SK-N-SH (cell line): ENCODE measurements at regions not wholly inside any gene's neighbourhood (a gene's known extent, or its start where the extent isn't known, plus 50 kb on each side); places are given as distances from the start of the nearest gene placed in this dataset.

Experiments
- CTCF ChIA-PET: fragments of 300-600, 350-600 bp; formaldehyde crosslinking; extraction: SDS; loops from one replicate; lab custom pipeline; 2021; lab: Yijun Ruan, JAX
- POLR2A ChIA-PET: fragments of 350-600 bp; sonication (Branson Sonifier 250); formaldehyde crosslinking; extraction: SDS; loops from one replicate; lab custom pipeline; 2020; ENCODE audit warnings: antibody characterized with exemption, inconsistent platforms; lab: Yijun Ruan, JAX
- DNase-seq: peaks from one replicate; pipeline ENCODE4 v3.0.0; 2012
- H2AFZ ChIP-seq: fragments of 200-600 bp; sonication (generic); 2 replicates; pipeline ENCODE4 v1.8.1; 2016; ENCODE audit warnings: antibody characterized with exemption, mild to moderate bottlenecking, low read depth
- H3F3A ChIP-seq: fragments of 200-600 bp; sonication (generic); replicated peaks from 2 replicates; pipeline ENCODE3; 2016; ENCODE audit warnings: antibody characterized with exemption, mild to moderate bottlenecking; ENCODE audit not compliant: insufficient read depth
- H3K27ac ChIP-seq, 2 experiments: fragments of 200-500 bp in 1 of 2; fragments of 200-600 bp in 1 of 2; sonication (Bioruptor generic) in 1 of 2; sonication (generic), shearing (Covaris generic) in 1 of 2; 2 replicates each; pipeline versions ENCODE4 v1.5.1 to v1.6.1; 2014 to 2016; ENCODE audit warnings: low read depth in 2 of 2, inconsistent platforms in 1 of 2, low read length in 1 of 2, mild to moderate bottlenecking in 1 of 2, mixed read lengths in 1 of 2
- H3K27me3 ChIP-seq: fragments of 200-600 bp; sonication (generic), shearing (Covaris generic); 2 replicates; pipeline ENCODE4 v1.6.1; 2016; ENCODE audit warnings: mixed run types; ENCODE audit not compliant: insufficient read depth
- H3K36me3 ChIP-seq, 2 experiments: fragments of 200-500 bp in 1 of 2; fragments of 200-600 bp in 1 of 2; sonication (Bioruptor generic) in 1 of 2; sonication (generic) in 1 of 2; replicated peaks in 1 of 2; 2 replicates each; pipeline versions ENCODE3 to v1.5.1; 2014 to 2016; ENCODE audit warnings: low read length in 1 of 2, mild to moderate bottlenecking in 1 of 2; ENCODE audit not compliant: insufficient read depth in 2 of 2, control insufficient read depth in 1 of 2
- H3K4me1 ChIP-seq, 2 experiments: fragments of 200-500 bp in 1 of 2; fragments of 200-600 bp in 1 of 2; sonication (Bioruptor generic) in 1 of 2; sonication (generic), shearing (Covaris generic) in 1 of 2; 2 replicates each; pipeline versions ENCODE4 v1.5.1 to v1.6.1; 2014 to 2016; ENCODE audit warnings: low read depth in 1 of 2, low read length in 1 of 2, mixed run types in 1 of 2; ENCODE audit not compliant: insufficient read depth in 2 of 2, control insufficient read depth in 1 of 2
- H3K4me2 ChIP-seq: fragments of 200-600 bp; sonication (generic), shearing (Covaris generic); 2 replicates; pipeline ENCODE4 v1.6.1; 2017; ENCODE audit warnings: mixed run types
- H3K4me3 ChIP-seq, 2 experiments: fragments of 200-500 bp in 1 of 2; fragments of 200-600 bp in 1 of 2; sonication (Bioruptor generic) in 1 of 2; sonication (generic), shearing (Covaris generic) in 1 of 2; 2 replicates each; pipeline versions ENCODE4 v1.5.1 to v1.8.1; 2014 to 2016; ENCODE audit warnings: low read depth in 2 of 2, inconsistent platforms in 1 of 2, low read length in 1 of 2, mild to moderate bottlenecking in 1 of 2, mixed read lengths in 1 of 2, moderate library complexity in 1 of 2
- H3K79me2 ChIP-seq: fragments of 200-600 bp; sonication (generic); 2 replicates; pipeline ENCODE4 v1.8.1; 2017; ENCODE audit warnings: mild to moderate bottlenecking; ENCODE audit not compliant: insufficient read depth
- H3K9ac ChIP-seq: fragments of 200-600 bp; sonication (generic); 2 replicates; pipeline ENCODE4 v1.6.1; 2017; ENCODE audit warnings: mixed run types
- H3K9me2 ChIP-seq: fragments of 200-600 bp; sonication (generic); 2 replicates; pipeline ENCODE4 v1.6.1; 2017; ENCODE audit warnings: mixed run types
- H3K9me3 ChIP-seq: fragments of 200-600 bp; sonication (generic); 2 replicates; pipeline ENCODE4 v1.6.1; 2017; ENCODE audit warnings: mixed run types, mild to moderate bottlenecking, moderate library complexity
- H4K20me1 ChIP-seq: fragments of 200-600 bp; sonication (generic); 2 replicates; pipeline ENCODE4 v1.6.1; 2017; ENCODE audit warnings: mild to moderate bottlenecking, mixed run types; ENCODE audit not compliant: insufficient read depth
- FOSL2 ChIP-seq: IDR thresholded peaks from 2 replicates; pipeline ENCODE4 v1.4.0; 2012; ENCODE audit warnings: low read depth, mild to moderate bottlenecking, moderate library complexity, borderline replicate concordance
- FOXJ3 ChIP-seq: sonication (generic); formaldehyde crosslinking; IDR thresholded peaks from 2 replicates; pipeline ENCODE4 v1.5.1; 2020; ENCODE audit warnings: mild to moderate bottlenecking, missing genetic modification reagents
- JUND ChIP-seq: IDR thresholded peaks from 2 replicates; pipeline ENCODE4 v1.4.0; 2012
- MAX ChIP-seq: IDR thresholded peaks from 2 replicates; pipeline ENCODE4 v1.4.0; 2012; ENCODE audit warnings: low read depth
- MEF2A ChIP-seq: IDR thresholded peaks from 2 replicates; pipeline ENCODE4 v1.4.0; 2012; ENCODE audit warnings: low read depth, borderline replicate concordance
- NRF1 ChIP-seq: IDR thresholded peaks from 2 replicates; pipeline ENCODE4 v1.6.1; 2012; ENCODE audit warnings: low read depth, mild to moderate bottlenecking, low read length
- PBX3 ChIP-seq: IDR thresholded peaks from 2 replicates; pipeline ENCODE4; 2012
- POLR2AphosphoS5 ChIP-seq: IDR thresholded peaks from 2 replicates; pipeline ENCODE4 v1.6.1; 2012; ENCODE audit warnings: low read depth, low read length
- REST ChIP-seq: IDR thresholded peaks from 2 replicates; pipeline ENCODE4 v1.6.1; 2012; ENCODE audit warnings: mild to moderate bottlenecking, low read depth, low read length, moderate library complexity
- RFX5 ChIP-seq: IDR thresholded peaks from 2 replicates; pipeline ENCODE4 v1.6.1; 2012; ENCODE audit warnings: mild to moderate bottlenecking, improper control_type of control experiment, low read length
- SIN3A ChIP-seq: IDR thresholded peaks from 2 replicates; pipeline ENCODE4 v1.6.1; 2012; ENCODE audit warnings: low read depth, mild to moderate bottlenecking, low read length, moderate library complexity, borderline replicate concordance
- ZBTB33 ChIP-seq: IDR thresholded peaks from 2 replicates; pipeline ENCODE4 v1.4.0; 2012; ENCODE audit warnings: low read depth, borderline replicate concordance
- WGBS: methylation state at CpG from one replicate; pipeline ENCODE4 v1.1.6; 2017; ENCODE audit warnings: low lambda C conversion rate; 5-methylcytosine and 5-hydroxymethylcytosine counted together

GRCh38 chr18:71994273-71994672, 549.9 kb downstream of the CBLN2 start:
- Histone ChIP-seq H3K9ac (no peak overlapping the region), H3K4me2 (no peak overlapping the region), H3K27ac (no peak overlapping the region), H3K9me2 (no peaks in the 10 kb centered on the region; the same call in 1 of the 2 replicates), H3K9me3 (no peaks in the 10 kb centered on the region), H3K36me3 (no peaks in the 10 kb centered on the region), H3K79me2 (no peaks in the 10 kb centered on the region), H3K4me1 (peaks cover 0 to 4% of the 10 kb centered on the region in 2 experiments; a peak in 1 of 4 replicates), H3K27me3 (no peaks in the 10 kb centered on the region), H3F3A (no peaks in the 10 kb centered on the region), H2AFZ (no peak overlapping the region)
- POLR2A ChIA-PET, result no interaction called here
- CTCF ChIA-PET, result no interaction called here
- TF ChIP-seq REST (no peak), ZBTB33 (no peak), SIN3A (no peak), PBX3 (no peak), POLR2AphosphoS5 (no peak), FOSL2 (no peak), FOXJ3 (CRISPR knock-in tag) (no peak), RFX5 (no peak), MEF2A (no peak), MAX (no peak), NRF1 (no peak), JUND (no peak)
- TF ChIP-seq, all 33 proteins: peak for 0
- H3K4me3 ChIP-seq, result no peak overlapping the region
- H4K20me1 ChIP-seq, result no peaks in the 10 kb centered on the region
- DNase-seq, result no peak
- WGBS, result 32% methylated on average over 1 of the region's 1 CpG
